Hematopoietic multipotent progenitor cell treated with erythropoietin and hydrocortisone succinate and interleukin-3 and kit ligand, for 17 days (in vitro differentiated cells): ENCODE measurements at regions not wholly inside any gene's neighbourhood (a gene's known extent, or its start where the extent isn't known, plus 50 kb on each side); places are given as distances from the start of the nearest gene placed in this dataset.
"Not testable (repeated sequence)": the region's sequence is repeated elsewhere in the genome, so short reads cannot be mapped to it uniquely, and the experiment has no call there.

Source experiments
- DNase-seq: peaks from one replicate; pipeline ENCODE4 v3.0.0-alpha.2; 2015; ENCODE audit warnings: low spot score

DNA sequence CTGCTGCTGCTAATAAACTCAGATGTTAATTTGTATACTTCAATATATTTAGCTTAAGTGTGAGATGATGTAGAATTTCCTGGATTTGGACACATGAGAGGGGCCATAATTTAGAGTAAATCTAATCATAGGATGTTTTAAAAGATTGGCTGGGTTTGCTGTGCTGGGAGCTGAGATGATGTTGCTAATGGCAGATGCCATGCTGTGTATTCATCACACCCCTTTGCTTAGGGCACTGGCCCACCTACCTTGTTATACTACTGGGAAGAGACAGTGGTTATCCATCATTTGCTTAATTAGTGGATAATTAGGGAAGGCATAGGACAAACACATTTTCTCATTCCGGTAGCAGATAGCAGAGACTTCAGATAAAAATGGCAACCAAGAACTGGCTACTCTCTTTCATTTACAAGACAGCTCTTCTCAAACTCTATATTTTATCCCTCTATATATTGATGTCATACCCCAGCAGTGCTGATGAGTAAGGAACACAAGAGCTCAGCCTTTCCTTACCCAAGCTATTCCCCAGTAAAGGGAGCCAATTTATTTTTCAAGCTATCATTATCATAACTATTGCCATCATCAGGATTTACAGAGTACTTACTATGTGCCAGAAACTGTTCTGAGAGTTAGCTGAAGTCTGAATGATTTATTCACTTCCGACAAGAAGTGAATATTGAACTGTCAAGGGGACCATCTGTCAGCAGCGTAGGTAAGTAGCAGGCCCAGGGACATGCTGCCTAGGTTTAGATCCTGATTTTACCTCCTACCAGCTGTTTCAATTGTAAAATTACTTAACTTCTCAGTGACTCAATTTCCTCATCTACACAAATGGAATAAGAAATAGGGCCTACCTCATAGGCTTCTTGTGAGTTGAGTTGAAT, 204.6 kb upstream of the FLRT2 start:
- DNase-seq: no peak

DNA sequence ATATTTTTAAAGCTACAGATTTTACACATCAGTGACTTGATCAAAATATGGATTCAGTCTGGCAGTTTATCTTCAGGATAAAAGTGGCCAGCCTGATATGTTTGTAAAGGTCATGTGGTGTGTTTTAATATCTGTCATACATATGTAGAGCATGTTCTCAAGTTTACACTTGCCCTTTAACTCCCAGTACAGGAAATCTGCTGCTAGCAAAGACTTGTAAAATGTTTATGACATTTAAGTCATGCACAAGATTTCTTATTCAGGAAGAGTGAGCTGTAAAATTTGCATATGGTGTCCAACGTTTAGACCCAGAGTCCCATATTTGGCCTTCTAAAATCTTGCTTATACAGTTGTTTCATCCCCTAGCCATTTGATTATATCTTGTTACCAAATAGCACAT, 197.5 kb upstream of the FLRT2 start:
- no peak for DNase-seq

- DNase-seq: no peak
Observed at GRCh38 chr14:85333313-85333712, 196.6 kb upstream of the FLRT2 start.

GRCh38 chr14:85333841-85334240, 196.1 kb upstream of the FLRT2 start:
- DNase-seq: no peak

- no peak for DNase-seq
Observed at GRCh38 chr14:85334316-85334715, 195.6 kb upstream of the FLRT2 start.

- no peak for DNase-seq
Observed at GRCh38 chr14:85336257-85336656, 193.7 kb upstream of the FLRT2 start.

GRCh38 chr14:85336817-85337216, 193.1 kb upstream of the FLRT2 start:
- DNase-seq: no peak

DNA sequence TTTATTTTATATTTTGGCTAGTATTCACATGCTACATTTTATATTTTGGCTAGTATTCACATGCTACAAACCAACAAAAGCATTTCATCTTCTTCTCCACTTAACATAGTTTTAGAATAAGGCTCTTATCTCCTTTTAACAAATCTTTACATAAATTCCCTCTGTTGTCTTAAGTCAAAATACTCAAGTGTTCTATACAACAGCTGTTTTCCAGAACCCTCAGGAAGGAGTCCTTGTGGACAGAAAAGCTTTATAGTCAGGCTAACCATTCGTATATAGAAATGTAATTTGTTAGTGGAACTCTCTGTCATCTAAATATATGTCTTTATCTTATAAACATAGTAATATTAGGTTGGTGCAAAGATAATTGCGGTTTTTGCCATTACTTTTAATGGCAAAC, 191.0 kb upstream of the FLRT2 start:
- DNase-seq: no peak

DNA sequence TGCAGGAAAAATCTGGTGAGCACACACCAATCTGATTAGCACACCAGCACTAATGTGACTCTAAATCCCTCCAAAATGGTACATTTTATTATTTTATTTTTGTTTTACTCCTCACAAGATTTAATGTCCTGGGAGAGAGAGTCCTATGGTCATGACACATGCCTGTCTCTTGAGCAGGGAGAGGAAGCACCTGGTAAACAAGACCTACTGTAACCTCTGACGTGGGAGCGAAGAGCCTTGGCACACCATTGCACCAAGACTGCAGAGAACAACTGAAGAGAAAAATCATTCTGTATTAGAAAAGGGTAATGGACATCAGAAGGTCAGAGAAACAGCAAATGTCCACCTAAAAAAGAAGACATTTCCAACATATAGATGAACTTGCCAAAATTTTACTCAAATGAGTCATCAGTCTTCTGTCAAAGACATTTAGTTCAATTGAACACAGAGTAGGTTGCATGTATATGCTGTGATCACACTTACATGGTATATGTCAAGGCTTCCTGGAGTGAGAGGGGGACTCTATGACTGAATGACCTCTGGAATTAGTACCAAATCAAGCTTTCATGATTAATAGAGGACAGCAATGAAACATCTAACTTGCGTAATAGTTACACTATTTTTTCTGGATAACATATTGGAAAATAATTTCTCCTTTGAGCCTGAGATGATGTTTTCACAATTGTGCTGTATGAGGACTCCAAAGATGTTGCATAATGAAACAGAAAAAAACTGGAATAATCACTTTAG, 186.9 kb upstream of the FLRT2 start:
- DNase-seq: no peak

DNA sequence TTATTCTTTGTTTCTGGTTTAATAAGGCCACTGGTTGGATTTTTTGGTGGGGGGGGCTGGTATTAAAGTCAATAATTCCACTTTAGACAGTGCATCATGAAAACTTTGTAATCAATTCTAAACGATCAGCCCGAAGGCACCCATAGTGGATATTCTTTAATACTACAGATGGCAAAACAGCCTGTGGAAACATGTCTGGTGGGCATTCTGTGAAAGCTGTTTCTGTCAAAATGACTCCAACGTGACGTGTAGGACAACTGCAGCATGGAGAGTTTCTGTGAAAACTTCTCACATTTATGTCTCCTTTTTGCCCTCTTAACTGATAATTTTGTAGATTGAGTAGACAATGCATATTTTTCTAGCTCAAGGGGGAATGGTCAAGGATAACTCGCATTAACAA, 185.8 kb upstream of the FLRT2 start:
- DNase-seq: no peak

- no peak for DNase-seq
Observed at GRCh38 chr14:85344847-85345570, 184.9 kb upstream of the FLRT2 start.

GRCh38 chr14:85350667-85351066, 179.3 kb upstream of the FLRT2 start:
- no peak for DNase-seq

DNA sequence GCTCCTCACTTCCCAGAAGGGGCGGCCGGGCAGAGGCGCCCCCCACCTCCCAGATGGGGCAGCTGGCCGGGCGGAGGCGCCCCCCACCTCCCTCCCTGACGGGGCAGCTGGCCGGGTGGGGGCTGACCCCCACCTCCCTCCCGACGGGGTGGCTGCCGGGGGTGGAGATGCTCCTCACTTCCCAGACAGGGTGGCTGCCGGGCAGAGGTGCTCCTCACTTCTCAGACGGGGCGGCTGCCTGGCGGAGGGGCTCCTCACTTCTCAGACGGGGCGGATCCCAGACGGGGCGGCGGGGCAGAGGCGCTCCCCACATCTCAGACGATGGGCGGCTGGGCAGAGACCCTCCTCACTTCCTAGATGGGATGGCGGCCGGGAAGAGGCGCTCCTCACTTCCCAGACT, 177.4 kb upstream of the FLRT2 start:
- not testable (repeated sequence) for DNase-seq

- DNase-seq: no peak
Observed at GRCh38 chr14:85357120-85357519, 172.8 kb upstream of the FLRT2 start.

DNA sequence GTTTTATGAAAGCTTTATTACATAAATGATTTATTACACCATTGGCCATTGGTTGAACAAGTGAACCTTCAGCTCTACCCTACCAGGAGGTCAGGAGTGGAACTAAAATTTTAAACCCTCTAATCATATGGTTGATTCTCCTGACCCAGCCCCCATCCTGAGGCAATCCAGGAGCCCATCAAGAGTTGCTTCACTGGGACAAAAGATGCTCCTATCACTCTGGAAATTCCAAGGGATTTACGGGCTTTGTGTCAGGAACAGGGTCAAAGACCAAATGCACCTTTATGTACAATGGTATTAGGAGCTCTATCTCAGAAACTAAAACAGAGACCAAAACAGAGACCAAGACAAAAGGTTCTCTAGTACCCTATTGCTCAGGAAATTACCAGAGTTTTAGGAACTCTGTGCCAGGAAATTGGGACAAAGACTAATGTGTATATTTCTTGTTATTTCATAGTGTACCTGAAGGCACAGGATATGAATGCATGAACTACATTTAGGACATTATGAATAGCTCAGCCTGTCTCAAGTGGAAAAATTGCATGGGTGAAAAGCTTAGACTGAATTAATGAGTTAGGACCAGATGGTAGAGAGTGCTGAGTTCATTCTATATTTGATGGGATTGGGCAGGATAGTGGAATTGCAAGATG, 171.7 kb upstream of the FLRT2 start:
- DNase-seq: no peak

DNA sequence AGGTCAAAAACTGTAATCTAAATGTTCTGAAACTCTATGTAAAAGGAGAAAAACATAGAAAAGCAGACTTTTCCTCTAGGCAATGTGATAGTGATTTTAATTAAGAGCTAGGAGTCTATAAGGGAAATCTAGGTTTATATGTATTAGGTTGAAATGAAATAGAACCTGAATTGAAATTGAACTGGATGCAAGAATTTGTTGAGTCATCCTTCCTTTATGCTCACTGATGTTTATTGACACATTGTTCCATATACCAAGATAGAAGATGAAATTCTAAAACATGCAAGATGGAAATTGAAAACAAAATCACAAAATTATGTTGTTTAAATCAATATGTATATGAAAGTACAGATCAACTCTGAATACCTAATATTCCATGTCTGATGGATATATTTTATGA, 170.4 kb upstream of the FLRT2 start:
- no peak for DNase-seq

GRCh38 chr14:85363358-85363757, 166.6 kb upstream of the FLRT2 start:
- no peak for DNase-seq

- no peak for DNase-seq
Observed at GRCh38 chr14:85366226-85366625, 163.7 kb upstream of the FLRT2 start.

DNA sequence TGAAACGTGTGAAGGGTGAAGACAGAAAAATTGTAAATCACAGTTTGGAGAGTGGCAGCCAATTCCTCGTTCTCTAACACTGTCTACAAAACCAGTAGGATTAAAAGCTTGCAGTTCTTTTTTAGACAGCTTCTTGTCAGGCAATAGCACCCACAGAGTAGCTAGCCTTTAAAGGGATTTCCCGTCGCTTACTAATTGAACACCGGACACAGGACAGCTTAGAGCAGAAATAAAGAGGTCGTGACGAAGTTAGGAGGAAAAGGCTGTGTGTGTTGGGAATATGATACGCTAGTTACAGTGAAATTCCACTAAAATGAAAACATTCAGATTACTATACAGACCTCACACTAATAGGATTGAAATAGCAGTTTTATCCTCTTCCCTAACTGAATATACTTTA, 149.1 kb upstream of the FLRT2 start:
- DNase-seq: no peak

DNA sequence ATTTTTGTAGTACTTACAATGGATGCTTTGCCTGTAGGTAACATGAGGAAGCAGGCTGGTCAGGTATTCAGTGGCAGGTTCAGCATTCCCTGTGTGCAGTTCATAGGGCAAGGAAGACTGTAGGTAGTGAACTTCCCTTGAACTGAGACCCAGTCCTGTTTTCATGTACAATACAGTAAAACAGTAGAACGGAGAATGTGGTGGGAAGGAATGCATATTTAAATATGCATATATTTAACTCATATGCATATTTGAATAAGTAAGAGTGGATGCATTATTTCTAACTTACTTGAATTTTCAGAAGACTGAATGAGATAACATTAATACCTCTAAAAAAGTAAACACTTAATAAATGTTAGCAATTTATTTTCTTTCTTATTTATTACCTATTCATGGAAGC, 147.6 kb upstream of the FLRT2 start:
- no peak for DNase-seq

DNA sequence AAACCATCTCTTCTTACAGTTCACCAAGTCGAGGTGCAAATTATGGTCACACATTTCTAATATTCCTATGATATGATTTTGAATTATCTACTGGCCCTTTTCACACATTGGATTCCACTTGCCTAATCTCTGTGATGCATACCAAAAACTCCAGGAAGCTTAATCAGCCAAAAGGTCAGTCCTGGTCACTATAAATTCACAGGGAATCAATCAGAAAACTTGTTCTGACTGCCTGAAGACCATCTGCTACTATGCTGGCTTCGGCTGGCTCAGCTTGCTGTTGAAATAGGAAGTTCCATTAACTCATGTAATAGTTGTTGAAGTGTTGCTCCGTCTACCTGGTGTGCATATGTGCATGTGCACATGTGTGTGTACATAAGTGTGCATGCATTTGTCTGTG, 142.8 kb upstream of the FLRT2 start:
- no peak for DNase-seq

- DNase-seq: no peak
Observed at GRCh38 chr14:85390236-85390635, 139.7 kb upstream of the FLRT2 start.
